Right atrium auricular region (tissue), 2 donors: ENCODE measurements at regions not wholly inside any gene's neighbourhood (a gene's known extent, or its start where the extent isn't known, plus 50 kb on each side); places are given as distances from the start of the nearest gene placed in this dataset.

Experiments used
- DNase-seq: peaks from one replicate; pipeline ENCODE4 v3.0.0-alpha.2; 2019; ENCODE audit warnings: low spot score
- H3K27ac ChIP-seq, 2 donors: fragments of 200-600 bp; sonication (generic); 1 replicate in 1 of 2; 2 replicates in 1 of 2; pipeline ENCODE4 v1.5.1; 2016 to 2019
- H3K27me3 ChIP-seq, 2 donors: fragments of 200-600 bp; sonication (generic); one replicate each; pipeline versions ENCODE4 v1.5.1 to v1.6.0; 2017 to 2019
- H3K36me3 ChIP-seq: fragments of 200-600 bp; sonication (generic); one replicate; pipeline ENCODE4 v1.5.1; 2016
- H3K4me1 ChIP-seq, 2 donors: fragments of 200-600 bp; sonication (generic); one replicate each; pipeline versions ENCODE4 v1.5.1 to v1.6.0; 2017 to 2019
- H3K4me3 ChIP-seq, 2 donors: fragments of 200-600 bp; sonication (generic); 1 replicate in 1 of 2; 2 replicates in 1 of 2; pipeline ENCODE4 v1.5.1; 2017 to 2019; ENCODE audit warnings: mild to moderate bottlenecking in 1 of 2, moderate library complexity in 1 of 2
- H3K9me3 ChIP-seq, 2 donors: fragments of 200-600 bp; sonication (generic); one replicate each; pipeline ENCODE4 v1.5.1; 2019
- TF ChIP-seq, protein P1 (sequence below), 2 donors: fragments of 200-600 bp; sonication (generic); IDR thresholded peaks; one replicate each; pipeline ENCODE4 v1.5.1; 2019; ENCODE audit warnings: antibody characterized with exemption in 2 of 2

DNA sequence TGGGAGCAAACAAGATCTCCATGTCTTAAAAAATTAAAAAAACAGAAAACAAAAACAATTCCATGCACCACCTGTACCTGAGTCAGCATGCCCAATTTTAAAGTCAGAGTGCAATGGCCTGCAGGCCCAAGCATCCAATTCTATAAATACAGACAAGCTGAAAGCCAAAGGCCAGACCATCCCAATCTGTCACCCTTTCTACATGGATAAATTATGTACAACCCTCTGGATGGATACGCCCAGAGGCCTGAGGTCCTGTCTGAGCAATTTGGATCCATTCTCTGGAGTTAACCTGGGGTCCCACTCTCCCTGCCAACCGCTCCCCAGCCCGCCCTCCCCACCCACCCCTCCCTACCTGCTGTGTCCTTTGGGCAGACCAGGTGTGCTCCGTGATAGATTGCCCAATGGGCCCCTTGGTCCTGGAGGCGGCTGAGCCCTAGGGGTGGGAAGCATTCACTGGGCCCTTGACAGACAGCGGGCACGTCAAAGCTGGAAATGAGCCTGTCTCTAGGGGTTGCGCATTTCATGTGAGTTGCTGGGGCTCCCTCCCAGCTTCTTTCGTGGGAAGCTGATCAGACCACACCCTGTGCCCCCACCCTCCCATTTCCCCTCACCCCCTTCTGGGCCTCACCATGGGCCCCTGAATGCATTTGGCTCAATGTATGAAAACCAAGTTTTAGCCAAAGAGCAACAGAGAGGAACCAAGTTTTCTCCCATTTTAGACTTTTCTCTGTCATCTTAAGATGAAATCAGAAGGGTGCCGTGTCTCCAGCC is 171.3 kb downstream of the BCL11B start:
- TF ChIP-seq, protein P1, sequence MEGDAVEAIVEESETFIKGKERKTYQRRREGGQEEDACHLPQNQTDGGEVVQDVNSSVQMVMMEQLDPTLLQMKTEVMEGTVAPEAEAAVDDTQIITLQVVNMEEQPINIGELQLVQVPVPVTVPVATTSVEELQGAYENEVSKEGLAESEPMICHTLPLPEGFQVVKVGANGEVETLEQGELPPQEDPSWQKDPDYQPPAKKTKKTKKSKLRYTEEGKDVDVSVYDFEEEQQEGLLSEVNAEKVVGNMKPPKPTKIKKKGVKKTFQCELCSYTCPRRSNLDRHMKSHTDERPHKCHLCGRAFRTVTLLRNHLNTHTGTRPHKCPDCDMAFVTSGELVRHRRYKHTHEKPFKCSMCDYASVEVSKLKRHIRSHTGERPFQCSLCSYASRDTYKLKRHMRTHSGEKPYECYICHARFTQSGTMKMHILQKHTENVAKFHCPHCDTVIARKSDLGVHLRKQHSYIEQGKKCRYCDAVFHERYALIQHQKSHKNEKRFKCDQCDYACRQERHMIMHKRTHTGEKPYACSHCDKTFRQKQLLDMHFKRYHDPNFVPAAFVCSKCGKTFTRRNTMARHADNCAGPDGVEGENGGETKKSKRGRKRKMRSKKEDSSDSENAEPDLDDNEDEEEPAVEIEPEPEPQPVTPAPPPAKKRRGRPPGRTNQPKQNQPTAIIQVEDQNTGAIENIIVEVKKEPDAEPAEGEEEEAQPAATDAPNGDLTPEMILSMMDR (IDR thresholded peaks at IDR 0.05) = no peak
- H3K4me3 ChIP-seq = no peak overlapping the region
- H3K27ac ChIP-seq = no peak overlapping the region
- no peaks in the 10 kb centered on the region for H3K36me3 ChIP-seq
- peaks cover 0 to 10% of the 10 kb centered on the region in 2 donors for H3K9me3 ChIP-seq
- no peaks in the 10 kb centered on the region for H3K27me3 ChIP-seq
- H3K4me1 ChIP-seq = no peaks in the 10 kb centered on the region
- no peak for DNase-seq

DNA sequence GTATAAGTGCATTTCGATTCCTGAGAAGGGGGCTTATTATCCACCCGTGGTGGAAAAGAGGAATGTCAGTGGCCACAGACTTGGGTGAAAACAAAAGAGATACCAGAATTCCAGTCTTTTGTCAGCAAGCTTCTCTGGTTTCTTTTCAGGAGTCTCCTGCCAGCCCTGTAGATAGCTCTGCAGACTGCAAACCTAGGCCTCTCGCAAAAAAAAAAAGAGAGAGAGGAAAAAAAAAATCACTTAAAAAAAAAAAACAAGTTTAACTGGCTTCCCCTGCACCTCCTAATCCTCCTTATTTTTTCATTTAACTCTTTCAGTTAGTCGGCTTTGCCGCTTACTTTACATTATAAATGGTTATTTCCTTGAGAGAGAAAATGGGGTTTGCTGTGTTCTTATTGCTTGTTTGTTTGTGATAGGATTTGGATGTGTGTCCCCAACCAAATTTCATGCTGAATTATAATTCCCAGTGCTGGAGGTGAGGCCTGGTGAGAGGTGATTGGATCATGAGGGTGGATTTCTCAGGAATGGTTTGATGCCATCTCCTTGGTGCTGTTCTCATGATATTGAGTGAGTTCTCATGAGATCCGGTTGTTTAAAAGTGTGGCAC is 170.0 kb downstream of the BCL11B start:
- H3K4me3 ChIP-seq = no peak overlapping the region
- H3K27me3 ChIP-seq = no peaks in the 10 kb centered on the region
- peaks cover 0 to 18% of the 10 kb centered on the region in 2 donors for H3K9me3 ChIP-seq
- no peak for DNase-seq
- TF ChIP-seq, protein P1 (IDR thresholded peaks at IDR 0.05) = no peak
- no peak overlapping the region for H3K27ac ChIP-seq
- H3K4me1 ChIP-seq = no peaks in the 10 kb centered on the region
- H3K36me3 ChIP-seq = no peaks in the 10 kb centered on the region

DNA sequence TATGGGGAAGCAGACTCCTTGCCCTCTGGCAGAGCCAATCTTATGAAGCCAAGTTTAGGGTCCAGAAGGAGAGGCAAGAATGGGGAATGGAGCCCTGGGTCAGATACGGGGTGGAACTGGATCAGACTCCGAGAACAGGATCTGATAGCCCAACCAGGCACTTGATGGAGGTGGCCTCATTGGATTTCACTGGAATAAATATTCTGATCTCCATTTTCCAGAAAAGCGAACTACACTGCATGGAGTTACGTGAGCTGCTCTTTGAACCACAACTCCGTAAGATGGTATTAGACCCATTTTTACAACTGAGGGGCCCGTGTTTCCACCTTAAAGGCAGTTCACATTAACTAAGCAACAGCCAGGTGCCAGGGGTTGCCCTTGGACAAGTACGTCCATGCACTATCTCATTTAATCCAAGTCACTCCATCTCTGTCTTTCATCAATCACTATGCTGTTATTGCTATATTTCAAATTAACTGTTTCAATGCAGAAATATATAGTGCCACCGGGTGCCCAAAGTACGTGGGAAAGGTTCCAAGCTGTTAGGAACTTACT is 155.2 kb downstream of the BCL11B start:
- Histone ChIP-seq H3K9me3 (peaks cover 0 to 22% of the 10 kb centered on the region in 2 donors), H3K4me1 (no peaks in the 10 kb centered on the region), H3K4me3 (no peak overlapping the region), H3K36me3 (no peaks in the 10 kb centered on the region), H3K27ac (no peak overlapping the region), H3K27me3 (peaks cover 0 to 4% of the 10 kb centered on the region in 2 donors)
- DNase-seq = peak; percentile 9
- TF ChIP-seq, protein P1 (IDR thresholded peaks at IDR 0.05) = no peak

DNA sequence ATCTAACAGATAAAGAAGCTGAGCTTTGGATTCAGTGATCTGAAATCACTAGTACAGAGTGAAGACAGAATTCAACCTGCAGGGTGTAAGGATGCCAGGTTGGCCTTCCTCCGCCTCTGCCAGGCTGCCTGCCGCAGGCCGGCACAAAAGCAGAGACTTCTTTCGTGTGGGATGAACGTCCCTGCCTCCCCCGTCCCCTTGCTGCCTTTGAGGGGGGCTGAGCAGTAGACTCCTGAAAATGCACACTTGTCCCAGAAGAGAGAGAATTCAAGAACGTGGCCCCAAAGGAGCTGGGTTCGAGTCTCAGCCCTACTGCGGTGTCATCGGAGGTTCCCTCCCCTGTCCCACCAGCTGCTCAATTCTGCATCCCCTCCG is 154.3 kb downstream of the BCL11B start:
- peaks cover 0 to 19% of the 10 kb centered on the region in 2 donors for H3K9me3 ChIP-seq
- H3K4me1 ChIP-seq = no peaks in the 10 kb centered on the region
- H3K36me3 ChIP-seq = no peaks in the 10 kb centered on the region
- no peak overlapping the region for H3K4me3 ChIP-seq
- no peak overlapping the region for H3K27ac ChIP-seq
- TF ChIP-seq, protein P1 (IDR thresholded peaks at IDR 0.05) = no peak
- peaks cover 0 to 4% of the 10 kb centered on the region in 2 donors for H3K27me3 ChIP-seq
- DNase-seq = peak; percentile 7

DNA sequence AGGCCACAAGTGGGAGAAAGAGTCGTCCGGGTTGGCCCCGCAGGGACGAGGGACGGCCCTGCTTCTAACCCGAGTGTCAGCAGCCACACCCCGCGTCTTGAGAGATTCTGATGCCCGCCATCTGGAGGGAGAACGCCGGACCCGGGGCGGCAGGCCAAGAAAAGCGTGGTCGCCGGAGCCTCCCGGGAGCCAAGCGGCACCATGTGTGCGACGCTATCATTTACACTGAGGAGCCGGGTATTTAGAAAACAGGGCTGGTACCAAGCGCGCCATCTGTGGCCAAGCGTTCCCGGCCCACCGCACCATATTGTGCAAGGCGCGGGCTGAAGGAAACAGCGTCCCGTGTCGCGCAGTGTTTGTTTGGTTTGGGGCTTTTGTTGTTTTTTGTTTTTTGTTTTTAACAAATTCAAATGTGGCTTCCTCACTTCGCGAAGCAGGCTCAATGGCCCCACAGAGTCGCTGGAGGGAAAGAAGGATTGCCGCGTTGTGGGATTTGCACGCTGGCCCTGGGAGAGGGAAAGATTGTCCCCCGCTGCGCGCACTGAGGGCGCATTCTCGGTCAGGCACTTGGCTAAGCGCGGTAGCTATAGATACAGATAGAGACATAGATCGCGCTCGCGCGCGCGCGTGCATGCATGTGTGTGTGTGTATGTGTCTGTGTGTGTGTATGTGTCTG is 153.8 kb downstream of the BCL11B start:
- peak; percentile 23 for DNase-seq
- Histone ChIP-seq H3K36me3 (no peaks in the 10 kb centered on the region), H3K9me3 (peaks cover 0 to 14% of the 10 kb centered on the region in 2 donors), H3K27me3 (peaks cover 0 to 4% of the 10 kb centered on the region in 2 donors), H3K4me1 (no peaks in the 10 kb centered on the region), H3K4me3 (no peak overlapping the region), H3K27ac (no peak overlapping the region)
- TF ChIP-seq, protein P1 (IDR thresholded peaks at IDR 0.05) = no peak
